Peyer's patch (tissue), 4 donors: ENCODE measurements at regions not wholly inside any gene's neighbourhood (a gene's known extent, or its start where the extent isn't known, plus 50 kb on each side); places are given as distances from the start of the nearest gene placed in this dataset.
A peak's percentile ranks its signal among the peaks of the same experiment; 100 is the strongest.

ENCODE experiments used
- DNase-seq, 3 donors: peaks; one replicate each; pipeline ENCODE4 v3.0.0-alpha.2; 2017 to 2019
- H3K27ac ChIP-seq, 4 donors: fragments of 200-600 bp; sonication (generic); one replicate each; pipeline ENCODE4 v1.5.1; 2016 to 2019
- H3K27me3 ChIP-seq, 2 donors: fragments of 200-600 bp; sonication (generic); one replicate each; pipeline ENCODE4 v1.5.1; 2019
- H3K36me3 ChIP-seq, 3 donors: fragments of 200-600 bp; sonication (generic); one replicate each; pipeline ENCODE4 v1.5.1; 2016 to 2019
- H3K4me1 ChIP-seq, 4 donors: fragments of 200-600 bp; sonication (generic); one replicate each; pipeline ENCODE4 v1.5.1; 2016 to 2019
- H3K4me3 ChIP-seq, 4 donors: fragments of 200-600 bp; sonication (generic); 1 replicate in 3 of 4; 2 replicates in 1 of 4; pipeline ENCODE4 v1.5.1; 2016 to 2019; ENCODE audit warnings: mild to moderate bottlenecking in 1 of 4
- H3K9me3 ChIP-seq, 4 donors: fragments of 200-600 bp; sonication (generic); one replicate each; pipeline ENCODE4 v1.5.1; 2016 to 2019; ENCODE audit warnings: mild to moderate bottlenecking in 1 of 4
- CTCF ChIP-seq, 6 experiments: fragments of 450-650 bp in 4 of 6; fragments of 200-600 bp in 2 of 6; sonication (generic) in 1 of 6; IDR thresholded peaks; one replicate each; pipeline ENCODE4 v1.5.1; 2017 to 2019; ENCODE audit warnings: antibody characterized with exemption in 6 of 6, mild to moderate bottlenecking in 3 of 6, moderate library complexity in 1 of 6
- POLR2A ChIP-seq, 2 donors: fragments of 450-650 bp; IDR thresholded peaks; one replicate each; pipeline ENCODE4 v1.5.1; 2017; ENCODE audit warnings: antibody characterized with exemption in 2 of 2, mild to moderate bottlenecking in 2 of 2, moderate library complexity in 2 of 2

DNA sequence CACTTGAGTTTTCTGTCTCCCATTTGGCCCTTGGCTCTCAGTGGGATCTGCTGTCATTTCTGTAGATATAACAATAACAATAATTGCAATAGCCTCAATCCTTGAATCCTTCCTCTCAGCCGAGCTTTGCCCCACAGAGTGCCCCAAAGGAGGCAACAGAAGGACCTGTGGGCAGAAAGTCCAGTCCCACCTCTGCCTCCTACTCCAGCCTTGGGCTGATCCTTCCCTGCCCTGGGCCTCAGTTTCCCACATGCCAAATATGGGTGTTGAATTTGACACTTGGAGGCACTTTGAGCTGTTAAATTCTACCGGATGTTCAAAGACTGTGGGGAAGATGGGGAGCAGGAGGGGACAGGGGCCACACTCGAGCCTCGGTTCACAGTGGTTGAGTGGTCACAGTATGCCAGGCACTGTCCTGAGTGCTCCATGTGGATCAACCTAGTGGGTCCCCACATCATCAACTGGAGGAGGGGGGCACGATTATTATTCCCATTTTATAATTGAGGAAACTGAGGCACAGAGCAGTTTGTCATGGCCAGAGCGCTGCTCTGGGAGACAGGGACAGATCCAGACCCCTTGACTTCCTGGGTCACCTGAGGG lies 307.1 kb downstream of the MATN1 start:
- H3K27ac ChIP-seq, result no peak overlapping the region
- no peaks in the 10 kb centered on the region for H3K27me3 ChIP-seq
- TF ChIP-seq CTCF (IDR thresholded peaks at IDR 0.05) (no peak), POLR2A (IDR thresholded peaks at IDR 0.05) (no peak)
- no peaks in the 10 kb centered on the region for H3K36me3 ChIP-seq
- H3K9me3 ChIP-seq, result no peaks in the 10 kb centered on the region
- peak in 1 of 3 donors; percentile 17 for DNase-seq
- H3K4me1 ChIP-seq, result no peaks in the 10 kb centered on the region
- no peak overlapping the region for H3K4me3 ChIP-seq

GRCh38 chr1:30415171-30415940 lies 308.0 kb downstream of the MATN1 start:
- Histone ChIP-seq H3K36me3 (no peaks in the 10 kb centered on the region), H3K9me3 (no peaks in the 10 kb centered on the region), H3K4me1 (no peaks in the 10 kb centered on the region), H3K27ac (no peak overlapping the region), H3K27me3 (no peaks in the 10 kb centered on the region), H3K4me3 (no peak overlapping the region)
- DNase-seq, result peak in 1 of 3 donors; percentile 13
- TF ChIP-seq POLR2A (IDR thresholded peaks at IDR 0.05) (no peak), CTCF (IDR thresholded peaks at IDR 0.05) (no peak)

DNA sequence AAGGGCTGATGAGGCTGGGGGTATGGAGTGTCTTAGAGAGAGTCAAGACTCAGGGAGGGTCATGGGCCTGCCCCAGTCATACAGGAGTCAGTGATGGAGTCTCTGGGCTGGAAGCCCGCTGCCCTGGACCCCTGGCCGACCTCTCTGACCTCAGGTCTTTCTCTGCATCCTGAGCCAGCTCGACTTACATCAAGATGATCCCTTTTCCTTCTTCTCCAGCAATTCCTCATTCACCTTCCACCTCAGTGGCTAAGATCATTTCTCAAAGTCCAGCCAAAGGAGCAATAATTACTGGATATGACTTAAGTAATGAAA lies 308.6 kb downstream of the MATN1 start:
- no peaks in the 10 kb centered on the region for H3K4me1 ChIP-seq
- H3K27ac ChIP-seq, result no peak overlapping the region
- peak in 1 of 3 donors; percentile 14 for DNase-seq
- H3K9me3 ChIP-seq, result no peaks in the 10 kb centered on the region
- H3K27me3 ChIP-seq, result no peaks in the 10 kb centered on the region
- H3K4me3 ChIP-seq, result no peak overlapping the region
- TF ChIP-seq CTCF (IDR thresholded peaks at IDR 0.05) (no peak), POLR2A (IDR thresholded peaks at IDR 0.05) (no peak)
- no peaks in the 10 kb centered on the region for H3K36me3 ChIP-seq

DNA sequence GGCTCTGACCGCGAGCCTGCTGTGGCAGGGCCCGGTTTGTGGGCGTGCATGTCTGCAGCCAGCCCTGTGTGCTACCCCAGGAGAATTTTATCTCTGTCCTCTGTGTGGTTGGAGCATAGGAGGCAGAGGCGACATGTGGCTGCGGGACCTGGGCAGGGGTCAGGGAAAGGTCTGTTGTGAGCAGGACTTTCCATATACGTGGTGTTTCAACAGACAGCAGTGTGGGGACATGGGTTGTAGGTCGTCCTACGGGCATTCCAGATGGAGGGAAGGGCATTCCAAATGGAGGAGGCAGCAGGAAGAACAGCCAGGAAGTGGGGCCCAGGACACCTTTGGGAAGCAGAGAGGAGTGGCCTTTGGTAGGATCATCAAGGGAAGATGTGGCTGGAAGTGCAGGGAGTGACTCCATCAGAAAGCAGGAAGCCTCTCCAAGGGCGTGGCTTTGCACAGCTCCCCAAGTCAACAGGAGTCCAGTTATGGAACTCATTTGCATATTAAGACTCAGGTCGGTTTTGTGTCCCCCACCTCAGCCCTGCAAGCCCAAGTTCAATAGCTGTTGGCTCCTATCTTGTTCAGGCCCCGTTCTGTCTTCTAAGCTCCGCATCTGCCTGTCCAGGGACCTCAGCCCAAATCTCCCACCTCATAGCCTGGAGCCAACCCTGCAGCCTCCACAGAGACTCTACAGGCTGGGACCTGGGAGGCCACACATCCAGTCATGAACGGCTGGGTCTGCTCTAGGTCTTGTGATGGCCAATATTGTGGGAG lies 309.1 kb downstream of the MATN1 start:
- TF ChIP-seq POLR2A (IDR thresholded peaks at IDR 0.05), result no peak
- no peak for TF ChIP-seq CTCF (IDR thresholded peaks at IDR 0.05)
- no peaks in the 10 kb centered on the region for H3K27me3 ChIP-seq
- DNase-seq, result no peak
- no peak overlapping the region for H3K27ac ChIP-seq
- no peaks in the 10 kb centered on the region for H3K4me1 ChIP-seq
- no peaks in the 10 kb centered on the region for H3K36me3 ChIP-seq
- H3K4me3 ChIP-seq, result no peak overlapping the region
- no peaks in the 10 kb centered on the region for H3K9me3 ChIP-seq

DNA sequence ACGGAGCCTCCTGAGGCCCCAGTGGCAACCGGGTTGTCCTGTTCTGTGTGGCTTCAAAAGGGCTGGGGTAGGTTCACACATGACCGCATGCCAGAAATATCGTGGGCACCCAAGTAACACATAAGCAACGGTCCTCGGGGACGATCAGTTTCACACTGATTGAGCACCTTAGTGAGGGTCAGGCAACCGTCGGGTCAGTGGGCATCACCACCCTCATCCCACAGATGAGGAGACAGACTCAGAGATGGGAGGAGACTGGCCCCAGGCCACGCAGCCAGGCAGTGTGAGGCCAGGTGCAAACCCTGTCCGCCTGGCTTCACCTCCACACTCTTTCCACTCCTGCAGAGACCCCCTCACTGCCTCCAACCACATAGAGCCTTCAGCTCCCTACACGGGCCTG lies 309.8 kb downstream of the MATN1 start:
- DNase-seq, result peak in 1 of 3 donors; percentile 36
- H3K9me3 ChIP-seq, result no peaks in the 10 kb centered on the region
- H3K36me3 ChIP-seq, result no peaks in the 10 kb centered on the region
- H3K27me3 ChIP-seq, result no peaks in the 10 kb centered on the region
- H3K4me3 ChIP-seq, result no peak overlapping the region
- H3K27ac ChIP-seq, result no peak overlapping the region
- TF ChIP-seq CTCF (IDR thresholded peaks at IDR 0.05) (no peak), POLR2A (IDR thresholded peaks at IDR 0.05) (no peak)
- H3K4me1 ChIP-seq, result no peaks in the 10 kb centered on the region
